ENCODE measurements at regions not wholly inside any gene's neighbourhood (a gene's known extent, or its start where the extent isn't known, plus 50 kb on each side); places are given as distances from the start of the nearest gene placed in this dataset.

DNA sequence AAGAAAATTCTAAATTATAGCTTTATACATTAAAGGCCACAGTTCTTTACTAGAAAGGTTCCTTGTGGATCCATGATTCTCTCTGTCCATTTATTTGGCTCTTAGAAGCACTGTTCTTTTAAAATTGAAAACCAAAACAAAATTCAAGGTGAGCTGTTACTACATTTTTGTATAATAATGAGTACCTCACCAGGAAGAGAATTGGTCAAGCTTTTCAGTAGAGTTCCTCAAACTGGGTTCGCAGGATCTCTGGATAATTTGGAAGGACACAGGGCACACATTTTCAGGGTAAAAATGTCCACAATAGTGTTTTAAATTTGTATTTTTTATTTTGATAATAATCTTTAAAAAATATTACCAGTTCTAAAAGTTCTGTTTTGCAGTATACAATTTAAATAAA, 93.0 kb downstream of the PPP1R3A start:
- no peak for DNase-seq (ENCODE audit: low read depth)

- DNase-seq (ENCODE audit: low read depth) = no peak
These were observed 94.5 kb downstream of the PPP1R3A start for GRCh38 chr7:113824117-113824823.

DNA sequence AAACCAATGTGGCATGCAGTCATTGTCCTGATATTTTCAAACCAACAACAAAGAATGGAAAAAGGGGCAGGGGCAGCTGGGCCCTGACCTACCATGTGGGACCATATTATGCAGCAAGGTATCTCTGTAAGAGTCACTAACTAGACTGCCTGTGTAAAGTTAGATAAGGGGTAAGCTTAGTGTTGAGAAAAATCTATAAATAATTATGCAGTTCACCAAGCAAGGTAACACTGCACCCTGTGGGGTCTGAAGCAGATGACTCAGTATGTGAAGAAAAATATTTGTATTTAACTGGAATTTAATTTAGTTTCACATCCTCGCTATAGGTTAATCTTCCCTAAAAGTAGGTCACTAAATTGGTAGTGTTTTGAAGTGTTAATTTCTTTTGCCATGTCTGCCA, 99.3 kb downstream of the PPP1R3A start:
- no peak for DNase-seq (ENCODE audit: low read depth)

- DNase-seq (ENCODE audit: low read depth) = no peak
These were observed 102.2 kb downstream of the PPP1R3A start for GRCh38 chr7:113816639-113817038.

DNA sequence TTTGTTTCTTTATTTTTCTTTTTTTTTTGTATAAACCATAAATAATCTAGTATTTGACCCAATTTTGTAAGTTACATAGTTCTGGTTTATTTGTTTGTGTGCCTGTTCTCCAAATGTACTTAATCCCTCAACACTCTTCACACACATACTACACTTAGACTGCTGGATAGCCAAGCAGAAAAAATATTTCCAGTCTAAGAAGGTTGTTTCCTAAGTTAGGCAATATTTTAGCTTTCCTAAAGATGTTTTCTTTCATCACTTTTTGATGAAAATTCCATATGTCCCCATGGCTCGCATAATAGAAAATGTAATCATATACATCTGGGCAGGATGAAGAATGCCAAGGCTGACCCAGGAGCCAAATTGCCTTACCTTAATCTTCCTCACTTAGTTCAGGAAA, 105.3 kb downstream of the PPP1R3A start:
- DNase-seq (ENCODE audit: low read depth) = no peak

- no peak for DNase-seq (ENCODE audit: low read depth)
These were observed 106.1 kb downstream of the PPP1R3A start for GRCh38 chr7:113812591-113813255.

- no peak for DNase-seq (ENCODE audit: low read depth)
These were observed 108.6 kb downstream of the PPP1R3A start for GRCh38 chr7:113810080-113810744.

DNA sequence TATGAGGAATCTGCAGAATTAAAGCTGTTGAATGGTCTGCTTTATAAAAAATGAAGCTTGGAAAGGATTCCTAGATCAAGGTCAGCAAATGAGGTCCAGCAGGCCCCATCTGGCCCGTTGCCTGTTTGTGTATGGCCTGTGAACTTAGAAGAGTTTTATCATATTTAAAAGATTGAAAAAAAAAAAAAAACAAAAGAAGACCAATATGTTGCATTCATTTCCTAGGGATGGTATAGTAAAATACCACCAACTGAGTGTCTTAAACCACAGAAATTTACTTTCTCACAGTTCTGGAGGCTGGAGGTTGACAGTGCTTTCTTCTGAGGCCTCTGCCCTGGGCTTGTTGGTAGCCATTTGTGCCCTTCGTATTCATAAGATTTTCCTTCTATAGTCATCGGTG, 109.2 kb downstream of the PPP1R3A start:
- no peak for DNase-seq (ENCODE audit: low read depth)

DNA sequence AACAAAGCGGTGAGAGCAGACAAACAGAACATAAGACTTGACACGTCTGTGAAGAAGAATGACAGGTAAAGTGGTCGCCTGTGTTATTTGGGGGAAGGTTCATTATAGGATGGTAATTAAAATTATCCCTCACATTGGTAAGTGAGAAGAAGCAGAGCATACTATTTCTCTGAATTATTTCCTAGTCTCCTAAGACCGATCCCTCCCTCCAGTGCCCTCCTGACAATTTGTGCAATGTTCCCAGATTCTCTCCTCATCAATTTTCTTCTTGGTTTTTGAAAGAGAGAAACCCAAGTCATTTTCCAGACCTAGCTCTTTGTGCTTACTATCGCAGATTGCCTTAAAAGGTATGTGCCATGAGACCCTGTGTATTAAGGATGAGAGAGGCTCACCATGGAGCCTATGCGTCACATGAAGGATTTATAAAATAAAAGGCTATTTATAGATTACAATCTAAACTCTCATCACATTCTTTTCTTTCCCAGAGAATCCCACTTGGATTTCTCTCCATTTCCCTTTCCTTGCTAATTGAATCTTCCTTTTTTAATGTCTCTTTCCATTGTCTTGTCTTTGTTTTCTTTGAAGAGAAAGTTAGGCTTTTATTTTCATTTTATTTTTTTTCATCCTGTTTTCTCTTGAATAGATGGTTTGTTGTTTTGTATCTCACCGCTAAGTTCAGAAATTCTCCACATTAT, 112.0 kb downstream of the PPP1R3A start:
- no peak for DNase-seq (ENCODE audit: low read depth)

- DNase-seq (ENCODE audit: low read depth) = no peak
These were observed 112.8 kb downstream of the PPP1R3A start for GRCh38 chr7:113805976-113806375.

DNA sequence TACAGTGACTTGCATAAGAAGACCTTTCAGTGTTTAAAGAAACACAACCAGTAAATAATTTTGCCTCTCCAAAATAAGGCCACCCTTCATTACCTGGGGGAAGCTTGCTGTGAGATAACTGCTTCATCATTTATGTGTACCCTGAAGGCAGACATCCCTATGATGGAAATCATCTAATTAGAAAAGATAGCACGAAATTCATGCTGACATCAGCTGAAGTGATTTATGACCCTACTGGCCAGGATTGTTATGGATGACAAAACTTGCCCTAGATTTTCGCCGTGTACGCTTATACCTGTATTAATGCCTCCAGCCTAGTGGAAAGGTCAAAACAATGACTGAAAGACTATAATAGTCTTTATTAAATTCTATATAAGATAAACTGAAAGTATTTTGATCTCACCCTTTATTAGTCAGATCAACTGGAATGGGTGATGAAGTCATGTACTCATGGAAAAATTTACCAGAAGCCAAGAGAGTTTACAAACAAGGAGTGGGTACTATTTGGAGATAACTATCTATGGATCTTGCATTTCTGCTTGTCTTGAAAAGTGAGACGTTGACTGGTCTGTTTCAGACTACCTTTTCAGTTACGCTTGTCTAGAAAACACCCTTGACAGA, 114.2 kb downstream of the PPP1R3A start:
- no peak for DNase-seq (ENCODE audit: low read depth)

DNA sequence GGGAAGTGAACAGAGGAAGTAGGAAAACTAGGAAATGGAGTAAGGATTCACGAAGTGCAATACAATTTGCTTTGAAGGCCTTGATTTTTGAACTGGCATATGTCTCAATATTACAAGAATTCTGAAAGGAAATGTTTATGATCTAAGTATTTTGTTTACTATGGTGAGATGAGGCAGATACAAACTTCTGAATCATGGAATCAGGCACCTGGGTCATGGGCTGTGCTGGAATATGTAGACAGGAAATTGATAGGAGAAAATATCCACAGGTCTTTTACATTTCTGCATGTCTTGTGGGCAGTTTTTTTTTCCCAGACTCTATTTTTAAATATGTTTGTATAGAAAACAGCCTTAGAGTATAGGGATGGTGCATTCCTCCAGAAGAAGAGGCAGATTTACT, 117.1 kb downstream of the PPP1R3A start:
- no peak for DNase-seq (ENCODE audit: low read depth)

- no peak for DNase-seq (ENCODE audit: low read depth)
These were observed 118.0 kb downstream of the PPP1R3A start for GRCh38 chr7:113800826-113801225.

DNA sequence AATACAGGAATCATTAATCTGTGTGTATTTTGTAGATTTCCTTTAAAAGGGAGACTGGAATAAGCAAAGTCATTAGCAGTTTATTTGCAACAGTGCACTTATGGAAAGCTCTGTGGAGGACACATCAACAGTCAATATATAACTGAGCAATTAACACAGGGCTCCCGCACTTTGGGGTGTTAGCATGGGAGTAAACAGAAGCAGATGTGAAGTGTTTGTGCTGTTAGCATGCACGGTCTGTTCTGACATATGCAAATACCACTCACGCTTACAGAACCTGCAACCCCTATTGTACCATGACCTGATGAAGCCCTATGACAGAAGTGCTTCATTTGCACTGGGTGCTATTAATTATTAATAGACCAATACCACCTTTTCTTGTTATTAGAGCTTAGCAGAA, 118.9 kb downstream of the PPP1R3A start:
- DNase-seq (ENCODE audit: low read depth) = no peak

DNA sequence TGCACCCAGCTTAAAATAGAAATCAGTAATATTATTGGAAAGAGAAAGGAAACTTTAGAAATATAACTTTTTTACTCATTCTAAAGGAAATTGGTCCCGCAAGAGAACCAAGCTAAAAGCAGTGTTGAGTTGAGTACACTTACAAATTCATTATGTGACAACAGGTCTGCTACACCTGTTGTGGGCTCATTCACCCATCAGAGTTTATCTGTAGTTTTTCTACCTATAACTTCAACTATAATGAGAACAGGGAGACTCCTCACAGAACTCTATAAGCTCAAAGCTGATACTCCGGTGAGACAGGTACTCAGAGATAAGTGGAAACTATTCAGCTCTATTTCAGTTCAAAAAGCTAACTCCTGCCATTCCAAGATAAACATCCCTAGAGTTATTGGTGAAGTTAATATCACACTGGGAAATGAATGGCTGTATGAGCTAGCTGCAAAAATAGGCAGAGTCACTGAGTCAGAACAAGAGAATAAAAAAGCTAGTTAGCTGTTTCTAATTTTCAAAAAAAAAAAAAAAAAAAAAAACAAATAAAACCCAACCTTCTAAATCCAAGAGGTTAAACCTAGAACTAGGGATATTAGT, 121.3 kb downstream of the PPP1R3A start:
- no peak for DNase-seq (ENCODE audit: low read depth)

- DNase-seq (ENCODE audit: low read depth) = no peak
These were observed 122.3 kb downstream of the PPP1R3A start for GRCh38 chr7:113796557-113796956.

GRCh38 chr7:113794573-113794972, 124.2 kb downstream of the PPP1R3A start:
- DNase-seq (ENCODE audit: low read depth) = no peak

DNA sequence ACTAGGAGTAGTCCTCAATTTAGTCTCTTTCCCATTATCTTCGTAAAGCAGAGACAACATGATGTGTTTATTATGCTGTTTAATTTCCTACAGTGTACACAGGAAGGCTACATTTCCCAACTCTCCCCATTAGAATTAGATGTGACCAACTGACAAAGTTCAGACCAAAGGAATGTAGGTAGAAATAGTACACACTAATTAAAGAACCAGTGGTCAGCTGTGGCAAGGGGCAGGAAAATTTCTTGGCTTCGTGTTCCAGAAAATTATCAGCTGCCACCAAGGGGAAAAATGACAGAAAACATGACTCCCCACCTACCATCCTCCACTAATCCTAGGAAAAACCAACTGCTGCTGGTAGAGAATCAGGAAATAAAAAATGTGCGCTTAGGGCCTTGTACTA, 125.6 kb downstream of the PPP1R3A start:
- DNase-seq (ENCODE audit: low read depth) = no peak

GRCh38 chr7:113790025-113790424, 128.8 kb downstream of the PPP1R3A start:
- DNase-seq (ENCODE audit: low read depth) = no peak

DNA sequence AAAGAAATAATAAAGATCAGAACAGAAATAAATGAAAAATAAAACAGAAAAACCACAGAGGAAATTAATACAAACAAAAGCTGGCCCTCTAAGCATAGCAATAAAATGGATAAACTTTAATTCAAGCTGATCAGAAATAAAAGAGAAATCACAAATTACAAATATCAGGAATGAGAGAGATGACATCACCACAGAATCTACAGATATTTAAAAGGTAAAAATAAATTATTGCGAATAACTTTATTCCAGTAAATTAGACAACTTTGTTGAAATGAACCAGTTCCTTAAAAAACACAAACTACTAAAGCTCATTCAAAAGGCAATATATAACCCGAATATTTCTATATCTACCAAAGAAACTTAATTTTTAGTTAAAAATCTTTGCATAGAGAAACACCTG, 131.7 kb downstream of the PPP1R3A start:
- DNase-seq (ENCODE audit: low read depth) = no peak

- no peak for DNase-seq (ENCODE audit: low read depth)
These were observed 133.9 kb downstream of the PPP1R3A start for GRCh38 chr7:113784956-113785355.

- DNase-seq (ENCODE audit: low read depth) = no peak
These were observed 134.5 kb downstream of the PPP1R3A start for GRCh38 chr7:113784316-113784715.

Data from activated gamma-delta T cell treated with anti-CD3 and anti-CD28 coated beads, Interleukin-2, amount 50 U/mL, for 16 hours (primary cell).